Pancreas (tissue), 10 donors: ENCODE measurements at regions not wholly inside any gene's neighbourhood (a gene's known extent, or its start where the extent isn't known, plus 50 kb on each side); places are given as distances from the start of the nearest gene placed in this dataset.

ENCODE experiments used
- ATAC-seq, 4 donors: fragments of 200-7000 bp; cut with Tn5 transposase; one replicate each; pipeline versions ENCODE4 v1.8.0 to v1.9.1; 2020; ENCODE audit warnings: mild to moderate bottlenecking in 4 of 4, moderate library complexity in 4 of 4
- DNase-seq, 6 donors: peaks; one replicate each; pipeline ENCODE4 v3.0.0-alpha.2; 2020
- FAIRE-seq: peaks from 2 replicates; lab custom pipeline; 2012; peaks lifted over from hg19 to GRCh38; lab: Jason Lieb, UNC
- H3K27ac ChIP-seq, 4 donors: fragments of 200-600 bp; sonication (generic); 1 replicate in 3 of 4; 2 replicates in 1 of 4; pipeline versions ENCODE4 v1.5.0 to v1.8.0; 2020
- H3K27me3 ChIP-seq, 4 donors: fragments of 200-600 bp; one replicate each; pipeline ENCODE4 v1.8.0; 2021
- H3K36me3 ChIP-seq, 3 donors: fragments of 200-600 bp; sonication (generic) in 1 of 3; one replicate each; pipeline versions ENCODE4 v1.5.0 to v1.8.0; 2020 to 2021
- H3K4me1 ChIP-seq, 3 donors: fragments of 200-600 bp; one replicate each; pipeline ENCODE4 v1.8.0; 2021
- H3K4me3 ChIP-seq, 4 donors: fragments of 200-600 bp; sonication (generic) in 2 of 4; one replicate each; pipeline versions ENCODE4 v1.5.0 to v1.8.0; 2020 to 2021
- H3K9me3 ChIP-seq, 4 donors: fragments of 200-600 bp; one replicate each; pipeline ENCODE4 v1.8.0; 2021
- WGBS, 2 donors: extraction: QIAGEN DNeasy Blood & Tissue Kit; methylation state at CpG; one replicate each; pipeline ENCODE4 v1.1.7; 2013; 5-methylcytosine and 5-hydroxymethylcytosine counted together
- intact Hi-C, 3 donors: fragments of 100-400 bp; cut with DNase I; formaldehyde crosslinking; loops; one replicate each; pipeline versions ENCODE4 v1.11.1 to v1.14.2; 2022
- TF ChIP-seq, protein P1 (sequence below), 4 donors: fragments of 200-600 bp; sonication (generic) in 3 of 4; IDR thresholded peaks; one replicate each; pipeline versions ENCODE4 v1.5.0 to v1.8.0; 2021; ENCODE audit warnings: antibody characterized with exemption in 4 of 4
- donor health status: healthy with polysubstance abuse.
- donor health status: DM: no; HTN: no; CAD: no; lungs with moderate emphysema.
- donor health status: DM: no; HTN: no; CAD: no.
- donor health status: control.
- donor health status: control.
- donor health status: Bipolar disorder and iron deficiency.
- donor health status: DM: yes; HTN: yes; CAD: no.
- donor health status: DM: no; HTN: no; CAD: no.
- donor health status: DM: no; HTN: no; CAD: no.
- donor health status: DM: yes; HTN: yes; CAD: no.

DNA sequence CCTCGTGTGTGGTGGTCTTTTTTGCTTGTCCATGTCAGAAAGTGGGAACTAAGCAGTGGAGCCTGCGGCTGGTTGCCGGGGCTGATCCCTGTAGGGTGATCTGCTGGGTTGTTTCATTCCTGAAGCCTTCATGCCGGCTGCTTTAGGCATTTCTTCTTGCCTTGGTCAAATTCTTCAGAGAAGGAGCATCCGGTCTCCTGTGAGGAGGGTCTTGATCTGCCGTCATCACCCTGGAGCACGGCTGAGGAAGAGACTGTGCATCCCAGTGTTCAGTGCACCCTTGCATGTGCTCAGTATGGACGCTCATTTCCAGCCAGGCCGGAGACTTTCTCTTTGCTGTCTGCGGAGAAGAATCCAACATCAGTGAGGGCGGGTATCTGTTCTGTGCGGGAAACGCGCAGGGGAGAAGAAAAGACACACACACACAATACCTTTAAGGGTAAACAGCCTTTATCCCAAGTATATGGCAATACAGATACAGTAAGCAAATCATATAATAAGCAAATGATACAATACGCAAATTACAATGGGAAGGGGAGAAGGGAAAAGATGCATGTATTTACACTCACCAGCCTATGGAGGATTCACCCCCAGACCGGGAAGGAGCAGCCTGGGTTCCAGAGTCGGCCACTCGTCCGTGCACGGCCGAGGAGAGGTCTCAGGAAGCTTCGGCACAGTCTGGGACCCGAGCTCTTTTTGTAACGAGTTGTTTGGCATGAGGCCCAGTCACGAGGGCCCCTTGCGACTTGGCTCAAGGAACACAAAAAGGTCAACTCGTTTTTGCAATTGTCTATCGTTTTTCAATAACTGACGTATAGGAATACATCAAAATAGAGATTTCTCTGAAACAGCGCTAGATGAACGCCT is 1366.8 kb upstream of the TMEM132C start:
- no peaks in the 10 kb centered on the region for H3K27me3 ChIP-seq
- TF ChIP-seq, protein P1, sequence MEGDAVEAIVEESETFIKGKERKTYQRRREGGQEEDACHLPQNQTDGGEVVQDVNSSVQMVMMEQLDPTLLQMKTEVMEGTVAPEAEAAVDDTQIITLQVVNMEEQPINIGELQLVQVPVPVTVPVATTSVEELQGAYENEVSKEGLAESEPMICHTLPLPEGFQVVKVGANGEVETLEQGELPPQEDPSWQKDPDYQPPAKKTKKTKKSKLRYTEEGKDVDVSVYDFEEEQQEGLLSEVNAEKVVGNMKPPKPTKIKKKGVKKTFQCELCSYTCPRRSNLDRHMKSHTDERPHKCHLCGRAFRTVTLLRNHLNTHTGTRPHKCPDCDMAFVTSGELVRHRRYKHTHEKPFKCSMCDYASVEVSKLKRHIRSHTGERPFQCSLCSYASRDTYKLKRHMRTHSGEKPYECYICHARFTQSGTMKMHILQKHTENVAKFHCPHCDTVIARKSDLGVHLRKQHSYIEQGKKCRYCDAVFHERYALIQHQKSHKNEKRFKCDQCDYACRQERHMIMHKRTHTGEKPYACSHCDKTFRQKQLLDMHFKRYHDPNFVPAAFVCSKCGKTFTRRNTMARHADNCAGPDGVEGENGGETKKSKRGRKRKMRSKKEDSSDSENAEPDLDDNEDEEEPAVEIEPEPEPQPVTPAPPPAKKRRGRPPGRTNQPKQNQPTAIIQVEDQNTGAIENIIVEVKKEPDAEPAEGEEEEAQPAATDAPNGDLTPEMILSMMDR (IDR thresholded peaks at IDR 0.05) = no peak
- no peaks in the 10 kb centered on the region for H3K9me3 ChIP-seq
- no peak overlapping the region for H3K27ac ChIP-seq
- FAIRE-seq (no peak), ATAC-seq (no peak), DNase-seq (no peak)
- intact Hi-C loops = no loop called here
- no peaks in the 10 kb centered on the region for H3K36me3 ChIP-seq
- WGBS, 2 donors = 62% methylated on average over 31 of the region's 31 CpGs
- H3K4me1 ChIP-seq = no peaks in the 10 kb centered on the region
- no peak overlapping the region for H3K4me3 ChIP-seq

DNA sequence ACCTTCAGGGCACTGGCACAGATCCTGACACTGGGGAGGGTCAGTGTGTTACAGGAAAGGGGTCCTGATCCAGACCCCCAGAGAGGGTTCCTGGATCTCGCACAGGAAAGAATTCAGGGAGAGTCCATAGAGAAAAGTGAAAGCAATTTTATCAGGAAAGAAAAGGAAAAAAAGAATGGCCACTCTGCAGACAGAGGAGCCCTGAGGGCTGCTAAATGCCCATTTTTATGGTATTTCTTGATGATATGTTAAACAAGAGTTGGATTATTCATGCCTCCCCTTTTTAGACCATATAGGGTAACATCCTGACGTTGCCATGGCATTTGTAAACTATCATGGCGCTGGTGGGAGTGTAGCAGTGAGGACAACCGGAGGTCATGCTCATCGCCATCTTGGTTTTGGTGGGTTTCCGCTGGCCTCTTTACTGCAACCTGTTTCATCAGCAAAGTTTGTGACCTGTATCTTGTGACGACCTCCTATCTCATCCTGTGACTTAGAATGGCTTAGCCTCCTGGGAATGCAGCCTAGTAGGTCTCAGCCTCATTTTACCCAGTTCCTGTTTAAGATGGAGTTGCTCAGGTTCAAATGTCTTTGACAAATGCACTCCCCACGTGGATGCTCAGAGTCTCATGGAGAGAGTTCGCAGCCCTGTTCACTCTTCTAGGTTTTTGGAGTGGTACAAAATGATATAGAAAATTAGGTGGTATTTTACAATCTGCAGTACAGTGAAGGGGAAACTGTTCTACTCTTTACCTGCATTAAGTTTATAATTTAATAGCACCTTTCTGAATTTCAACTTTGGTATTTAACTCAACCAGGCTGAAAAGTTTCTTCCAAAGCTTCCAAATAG is 1363.7 kb upstream of the TMEM132C start:
- no peaks in the 10 kb centered on the region for H3K9me3 ChIP-seq
- no peak overlapping the region for H3K27ac ChIP-seq
- intact Hi-C loops = no loop called here
- H3K36me3 ChIP-seq = no peaks in the 10 kb centered on the region
- DNase-seq = no peak
- no peak for FAIRE-seq
- no peak overlapping the region for H3K4me3 ChIP-seq
- ATAC-seq = no peak
- TF ChIP-seq, protein P1 (IDR thresholded peaks at IDR 0.05) = no peak
- no peaks in the 10 kb centered on the region for H3K4me1 ChIP-seq
- 69 to 74% methylated on average over 9 of the region's 9 CpGs for WGBS, 2 donors
- no peaks in the 10 kb centered on the region for H3K27me3 ChIP-seq

DNA sequence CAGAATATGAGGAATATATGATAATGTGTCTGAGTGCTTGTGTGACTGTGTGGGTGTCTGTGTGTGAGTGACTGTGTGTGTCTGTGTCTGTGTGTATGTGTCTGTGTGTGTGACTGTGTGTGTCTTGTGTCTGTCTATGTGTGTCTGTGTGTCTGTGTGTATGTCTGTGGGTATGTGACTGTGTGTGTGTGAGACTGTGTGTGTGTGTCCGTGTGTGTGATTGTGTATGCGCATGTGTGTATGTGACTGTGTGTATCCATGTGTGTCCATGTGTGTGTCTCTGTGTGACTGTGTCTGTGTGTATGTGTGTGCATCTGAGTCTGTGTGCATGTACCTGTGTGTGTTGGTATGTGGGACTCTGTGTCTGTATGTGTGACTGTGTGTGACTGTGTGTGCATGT is 1361.2 kb upstream of the TMEM132C start:
- Histone ChIP-seq H3K27me3 (no peaks in the 10 kb centered on the region), H3K4me1 (no peaks in the 10 kb centered on the region), H3K27ac (no peak overlapping the region), H3K9me3 (no peaks in the 10 kb centered on the region), H3K4me3 (no peak overlapping the region), H3K36me3 (no peaks in the 10 kb centered on the region)
- WGBS, 2 donors = 90 to 96% methylated on average over 2 of the region's 2 CpGs
- TF ChIP-seq, protein P1 (IDR thresholded peaks at IDR 0.05) = no peak
- FAIRE-seq = no peak
- no peak for DNase-seq
- intact Hi-C loops = no loop called here
- ATAC-seq = no peak

DNA sequence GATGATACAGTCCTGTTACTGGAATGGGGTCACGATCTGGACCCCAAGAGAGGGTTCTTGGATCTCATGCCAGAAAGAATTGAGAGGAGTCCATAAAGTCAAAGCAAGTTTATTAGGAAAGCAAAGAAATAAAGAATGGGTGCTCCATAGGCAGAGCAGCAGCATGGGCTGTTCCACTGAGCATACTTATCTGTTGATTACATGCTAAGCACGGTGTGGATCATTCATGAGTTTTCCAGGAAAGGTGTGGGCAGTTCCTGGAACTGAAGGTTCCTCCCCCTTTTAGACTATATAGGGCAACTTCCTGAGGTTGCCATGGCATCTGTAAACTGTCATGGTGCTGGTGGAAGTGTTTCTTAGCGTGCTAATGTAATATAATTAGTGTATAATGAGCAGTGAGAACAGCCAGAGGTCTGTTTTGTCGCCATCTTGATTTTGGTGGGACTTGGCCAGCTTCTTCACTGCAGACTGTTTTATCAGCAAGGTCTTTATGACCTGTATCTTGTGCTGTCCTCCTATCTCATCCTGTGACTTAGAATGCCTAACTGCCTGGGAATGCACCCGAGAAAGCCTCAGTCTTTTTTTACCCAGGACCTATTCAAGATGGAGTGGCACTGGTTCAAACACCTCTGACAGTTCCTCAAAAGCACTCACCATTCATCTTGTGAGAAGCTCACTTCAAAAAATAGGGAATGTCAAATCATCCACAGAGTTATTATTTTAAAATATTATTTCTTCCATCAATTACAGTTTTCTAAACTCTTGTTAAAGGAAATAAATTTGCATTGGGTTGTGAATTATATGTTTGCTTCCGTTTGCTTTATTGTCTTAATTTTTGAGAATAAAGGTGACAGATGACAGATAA is 1358.8 kb upstream of the TMEM132C start:
- no peaks in the 10 kb centered on the region for H3K4me1 ChIP-seq
- DNase-seq = no peak
- no peaks in the 10 kb centered on the region for H3K9me3 ChIP-seq
- ATAC-seq = no peak
- no peak for FAIRE-seq
- no peak overlapping the region for H3K4me3 ChIP-seq
- H3K27me3 ChIP-seq = no peaks in the 10 kb centered on the region
- H3K27ac ChIP-seq = no peak overlapping the region
- intact Hi-C loops = no loop called here
- H3K36me3 ChIP-seq = no peaks in the 10 kb centered on the region
- TF ChIP-seq, protein P1 (IDR thresholded peaks at IDR 0.05) = no peak
- 64 to 72% methylated on average over 6 of the region's 6 CpGs for WGBS, 2 donors
